Left ventricle myocardium inferior (tissue), 1 donor: ENCODE measurements at regions not wholly inside any gene's neighbourhood (a gene's known extent, or its start where the extent isn't known, plus 50 kb on each side); places are given as distances from the start of the nearest gene placed in this dataset.

Experiments
- DNase-seq: peaks from one replicate; pipeline ENCODE4 v3.0.0-alpha.2; 2020
- H3K27ac ChIP-seq: fragments of 200-600 bp; replicated peaks from 2 replicates; pipeline ENCODE4 v1.8.0; 2021
- H3K27me3 ChIP-seq: fragments of 200-600 bp; 2 replicates; pipeline ENCODE4 v1.8.0; 2021; ENCODE audit warnings: low read depth
- H3K36me3 ChIP-seq: fragments of 200-600 bp; 2 replicates; pipeline ENCODE4 v1.8.0; 2021
- H3K4me1 ChIP-seq: fragments of 200-600 bp; 2 replicates; pipeline ENCODE4 v1.8.0; 2021
- H3K4me3 ChIP-seq: fragments of 200-600 bp; 2 replicates; pipeline ENCODE4 v1.8.0; 2021; ENCODE audit warnings: mild to moderate bottlenecking, moderate library complexity
- H3K9me3 ChIP-seq: fragments of 200-600 bp; replicated peaks from 2 replicates; pipeline ENCODE4 v1.8.0; 2021
- intact Hi-C: fragments of 100-400 bp; cut with micrococcal nuclease; formaldehyde crosslinking; loops from one replicate; pipeline ENCODE4 v1.11.0; 2022
- TF ChIP-seq, protein P1 (sequence below): fragments of 200-600 bp; IDR thresholded peaks from 2 replicates; pipeline ENCODE4 v1.8.0; 2021; ENCODE audit warnings: antibody characterized with exemption, mild to moderate bottlenecking, borderline replicate concordance
- donor health status: DM: no; HTN: yes; CAD: no; lungs with severe emphysema.

DNA sequence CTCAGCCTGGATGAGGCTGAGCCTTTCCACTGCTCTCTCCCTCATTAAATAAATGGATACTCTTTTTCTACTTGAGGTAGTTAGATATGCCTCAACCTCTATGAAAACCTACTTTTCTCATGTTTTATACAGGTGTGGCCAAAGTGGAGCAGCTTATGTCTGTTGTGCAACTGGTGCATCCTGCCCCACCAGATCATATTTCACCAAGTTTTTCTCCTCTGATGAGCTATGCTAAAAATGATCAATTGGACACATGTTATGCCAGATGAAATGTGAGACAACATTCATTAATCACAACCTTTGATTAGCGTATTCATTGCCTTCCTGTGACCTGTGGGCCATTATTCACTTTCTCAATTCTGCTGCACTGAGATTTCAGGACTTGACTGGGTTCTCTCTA, 106.9 kb upstream of the NEDD9 start:
- Histone ChIP-seq H3K27me3 (no peaks in the 10 kb centered on the region), H3K27ac (no peak overlapping the region), H3K4me1 (no peaks in the 10 kb centered on the region), H3K36me3 (no peaks in the 10 kb centered on the region), H3K9me3 (peaks cover 9% of the 10 kb centered on the region), H3K4me3 (no peak overlapping the region)
- TF ChIP-seq, protein P1, sequence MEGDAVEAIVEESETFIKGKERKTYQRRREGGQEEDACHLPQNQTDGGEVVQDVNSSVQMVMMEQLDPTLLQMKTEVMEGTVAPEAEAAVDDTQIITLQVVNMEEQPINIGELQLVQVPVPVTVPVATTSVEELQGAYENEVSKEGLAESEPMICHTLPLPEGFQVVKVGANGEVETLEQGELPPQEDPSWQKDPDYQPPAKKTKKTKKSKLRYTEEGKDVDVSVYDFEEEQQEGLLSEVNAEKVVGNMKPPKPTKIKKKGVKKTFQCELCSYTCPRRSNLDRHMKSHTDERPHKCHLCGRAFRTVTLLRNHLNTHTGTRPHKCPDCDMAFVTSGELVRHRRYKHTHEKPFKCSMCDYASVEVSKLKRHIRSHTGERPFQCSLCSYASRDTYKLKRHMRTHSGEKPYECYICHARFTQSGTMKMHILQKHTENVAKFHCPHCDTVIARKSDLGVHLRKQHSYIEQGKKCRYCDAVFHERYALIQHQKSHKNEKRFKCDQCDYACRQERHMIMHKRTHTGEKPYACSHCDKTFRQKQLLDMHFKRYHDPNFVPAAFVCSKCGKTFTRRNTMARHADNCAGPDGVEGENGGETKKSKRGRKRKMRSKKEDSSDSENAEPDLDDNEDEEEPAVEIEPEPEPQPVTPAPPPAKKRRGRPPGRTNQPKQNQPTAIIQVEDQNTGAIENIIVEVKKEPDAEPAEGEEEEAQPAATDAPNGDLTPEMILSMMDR: no peak
- DNase-seq: no peak
- intact Hi-C loops: no loop called here

DNA sequence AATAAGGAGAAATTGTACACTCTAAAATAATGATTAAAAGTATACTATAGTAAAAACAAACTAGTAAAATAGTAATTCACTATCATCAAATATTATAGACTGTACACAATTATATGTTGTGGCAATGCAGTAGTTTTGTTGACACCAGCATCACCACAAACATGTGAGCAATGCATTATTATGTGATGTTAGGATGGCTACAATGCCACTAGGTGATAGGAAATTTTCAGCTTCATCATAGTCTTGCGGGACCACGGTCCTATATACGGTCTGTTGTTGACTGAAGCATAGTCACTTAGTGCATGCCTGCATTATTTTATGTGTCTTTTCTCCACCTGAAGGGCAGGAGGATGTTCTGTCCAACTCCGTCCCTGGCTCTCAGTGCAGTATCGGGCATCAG, 104.8 kb upstream of the NEDD9 start:
- TF ChIP-seq, protein P1: no peak
- no peak for DNase-seq
- H3K27ac ChIP-seq: no peak overlapping the region
- no peaks in the 10 kb centered on the region for H3K36me3 ChIP-seq
- intact Hi-C loops: no loop called here
- H3K27me3 ChIP-seq: no peaks in the 10 kb centered on the region
- H3K9me3 ChIP-seq: peaks cover 9% of the 10 kb centered on the region
- no peak overlapping the region for H3K4me3 ChIP-seq
- no peaks in the 10 kb centered on the region for H3K4me1 ChIP-seq

DNA sequence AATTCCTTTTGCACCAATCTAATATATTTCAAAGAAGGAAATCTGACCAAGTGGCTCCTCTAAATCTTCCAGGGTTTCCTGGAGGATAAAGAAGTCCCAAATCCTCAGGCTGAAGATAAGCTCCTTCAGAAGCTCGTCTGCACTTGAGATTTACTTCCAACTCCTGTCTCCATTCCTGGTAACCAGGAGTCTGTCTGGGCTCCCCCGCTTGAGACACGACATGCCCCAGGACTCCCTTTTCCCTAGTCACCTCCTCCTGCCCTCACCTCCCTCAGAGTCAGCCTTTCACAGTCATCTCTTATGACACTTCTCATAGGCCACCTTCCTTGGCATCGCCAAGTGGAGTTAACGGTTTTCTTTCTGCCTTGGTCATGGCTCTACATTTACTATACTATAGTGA, 103.4 kb upstream of the NEDD9 start:
- H3K27me3 ChIP-seq: no peaks in the 10 kb centered on the region
- no peak for DNase-seq
- H3K4me3 ChIP-seq: no peak overlapping the region
- H3K9me3 ChIP-seq: no peaks in the 10 kb centered on the region
- H3K4me1 ChIP-seq: peaks cover 3% of the 10 kb centered on the region
- H3K36me3 ChIP-seq: no peaks in the 10 kb centered on the region
- TF ChIP-seq, protein P1: no peak
- no peak overlapping the region for H3K27ac ChIP-seq
- intact Hi-C loops: no loop called here

DNA sequence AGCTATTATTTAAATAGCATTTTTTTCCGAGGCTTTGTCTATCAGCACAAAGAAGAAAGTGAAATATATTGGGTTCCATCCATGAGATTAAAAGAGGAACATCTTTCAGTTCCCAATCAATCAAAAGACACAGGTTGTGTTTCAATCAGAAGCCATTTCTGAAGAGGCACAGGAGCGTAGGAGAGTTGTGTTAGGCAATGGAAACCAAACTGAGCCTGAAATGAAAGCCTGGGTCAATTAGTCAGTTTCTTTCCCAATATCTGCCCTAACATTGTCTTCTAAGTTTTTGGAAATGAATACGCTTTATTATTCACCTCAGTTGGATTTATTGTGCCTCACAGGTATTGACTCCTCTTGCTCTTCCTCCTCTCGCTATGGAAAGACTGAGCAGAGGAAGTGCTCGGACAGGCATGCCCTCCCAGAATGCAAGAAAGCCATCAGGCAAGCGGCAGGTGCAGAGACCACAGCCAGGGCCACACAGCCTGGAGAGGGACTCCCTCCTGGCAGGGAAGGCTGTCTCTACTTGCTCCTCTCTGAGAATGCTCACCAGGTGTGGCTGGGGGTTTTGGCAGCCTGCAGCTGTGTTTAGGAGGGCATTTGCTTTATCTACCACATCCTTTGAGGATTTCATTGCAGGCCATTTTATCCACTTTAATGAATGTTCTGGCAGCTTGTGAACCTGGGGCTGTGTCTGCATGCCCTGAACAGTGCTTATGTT, 100.8 kb upstream of the NEDD9 start:
- no peaks in the 10 kb centered on the region for H3K36me3 ChIP-seq
- no peaks in the 10 kb centered on the region for H3K9me3 ChIP-seq
- no peak overlapping the region for H3K4me3 ChIP-seq
- DNase-seq: no peak
- H3K27ac ChIP-seq: no peak overlapping the region
- intact Hi-C loops: no loop called here
- no peaks in the 10 kb centered on the region for H3K27me3 ChIP-seq
- H3K4me1 ChIP-seq: peaks cover 9% of the 10 kb centered on the region
- TF ChIP-seq, protein P1: no peak

DNA sequence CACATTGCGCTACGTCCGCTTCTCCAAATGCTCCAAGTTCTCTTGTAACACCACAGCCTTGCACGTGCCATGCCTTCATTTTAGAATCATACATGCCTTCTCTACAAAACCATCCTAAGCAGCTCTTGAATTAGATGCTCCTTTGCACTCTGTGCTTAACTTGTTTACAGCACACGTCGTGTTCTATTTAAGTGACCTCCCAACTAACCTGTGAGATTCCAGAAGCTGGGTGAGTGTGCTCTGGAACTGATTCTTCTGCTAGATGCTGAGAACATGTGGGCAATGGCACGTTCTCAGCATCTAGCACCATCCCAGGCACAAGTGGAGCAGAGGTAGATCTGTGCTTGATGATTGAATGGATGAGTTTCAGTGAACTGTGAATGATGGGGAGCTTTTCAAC, 100.0 kb upstream of the NEDD9 start:
- TF ChIP-seq, protein P1: no peak

More for the DNA sequence above, 100.0 kb upstream of the NEDD9 start:
- Histone ChIP-seq H3K36me3 (no peaks in the 10 kb centered on the region), H3K27ac (no peak overlapping the region), H3K4me1 (peaks cover 9% of the 10 kb centered on the region), H3K4me3 (no peak overlapping the region), H3K27me3 (no peaks in the 10 kb centered on the region), H3K9me3 (no peaks in the 10 kb centered on the region)
- intact Hi-C loops: no loop called here
- no peak for DNase-seq
